GM12892 (cell line): ENCODE measurements at regions not wholly inside any gene's neighbourhood (a gene's known extent, or its start where the extent isn't known, plus 50 kb on each side); places are given as distances from the start of the nearest gene placed in this dataset.

Experiments
- DNase-seq: peaks from one replicate; pipeline ENCODE4 v3.0.0; 2011; ENCODE audit not compliant: insufficient read length
- FAIRE-seq: peaks from 2 replicates; lab custom pipeline; 2011; peaks lifted over from hg19 to GRCh38; lab: Jason Lieb, UNC
- POLR2A ChIP-seq: IDR thresholded peaks from 2 replicates; pipeline ENCODE4 v1.6.1; 2011; ENCODE audit warnings: low read depth, low read length, control low read depth
- POLR2AphosphoS5 ChIP-seq: IDR thresholded peaks from 2 replicates; pipeline ENCODE4 v1.6.1; 2011; ENCODE audit warnings: low read depth, low read length, control low read depth
- TAF1 ChIP-seq: IDR thresholded peaks from 2 replicates; pipeline ENCODE4 v1.6.1; 2011; ENCODE audit warnings: low read depth, mild to moderate bottlenecking, control low read depth, low read length, borderline replicate concordance

DNA sequence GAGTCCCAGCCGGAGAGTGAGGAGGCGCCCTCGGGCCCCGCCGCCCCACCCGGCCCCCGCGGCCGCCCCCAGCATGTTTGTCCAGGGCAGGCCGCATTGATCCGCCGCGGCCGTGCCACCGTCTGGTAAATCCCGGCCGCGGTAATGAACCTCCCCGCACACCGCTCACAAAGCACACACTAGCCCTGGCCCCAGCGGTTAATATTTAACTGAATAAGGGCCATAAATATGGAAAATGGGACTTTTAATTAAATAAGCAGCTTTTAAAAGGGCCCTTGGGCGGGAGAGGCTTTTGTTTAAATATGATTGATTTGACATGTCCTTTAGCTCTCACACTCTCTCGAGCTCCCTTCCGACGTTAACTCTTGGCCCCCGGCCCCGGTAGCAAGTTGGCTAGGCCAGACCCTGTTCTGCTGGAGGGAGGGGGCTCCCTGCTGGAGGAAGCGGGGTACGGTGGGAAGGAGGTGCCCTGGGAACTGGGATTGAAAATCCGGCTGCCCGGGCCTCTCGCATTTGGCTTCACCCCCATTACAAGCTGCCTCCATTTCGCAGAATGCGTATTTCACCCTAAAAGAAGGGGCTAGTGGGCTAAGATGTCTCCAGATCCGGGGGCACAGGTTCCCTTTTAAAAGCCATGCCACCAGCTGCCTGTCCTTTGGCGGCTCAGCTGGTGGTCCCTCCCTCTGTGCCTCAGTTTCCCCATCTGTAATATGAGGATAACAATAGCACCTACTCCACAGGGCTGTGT is 199.8 kb downstream of the RBM19 start:
- TF ChIP-seq TAF1: no peak
- TF ChIP-seq POLR2A: no peak
- TF ChIP-seq POLR2AphosphoS5: no peak
- no peak for DNase-seq
- no peak for FAIRE-seq

- FAIRE-seq (no peak), DNase-seq (no peak)
- TF ChIP-seq TAF1 (no peak), POLR2AphosphoS5 (no peak), POLR2A (no peak)
Observed at GRCh38 chr12:113764661-113765060, 201.5 kb downstream of the RBM19 start.

DNA sequence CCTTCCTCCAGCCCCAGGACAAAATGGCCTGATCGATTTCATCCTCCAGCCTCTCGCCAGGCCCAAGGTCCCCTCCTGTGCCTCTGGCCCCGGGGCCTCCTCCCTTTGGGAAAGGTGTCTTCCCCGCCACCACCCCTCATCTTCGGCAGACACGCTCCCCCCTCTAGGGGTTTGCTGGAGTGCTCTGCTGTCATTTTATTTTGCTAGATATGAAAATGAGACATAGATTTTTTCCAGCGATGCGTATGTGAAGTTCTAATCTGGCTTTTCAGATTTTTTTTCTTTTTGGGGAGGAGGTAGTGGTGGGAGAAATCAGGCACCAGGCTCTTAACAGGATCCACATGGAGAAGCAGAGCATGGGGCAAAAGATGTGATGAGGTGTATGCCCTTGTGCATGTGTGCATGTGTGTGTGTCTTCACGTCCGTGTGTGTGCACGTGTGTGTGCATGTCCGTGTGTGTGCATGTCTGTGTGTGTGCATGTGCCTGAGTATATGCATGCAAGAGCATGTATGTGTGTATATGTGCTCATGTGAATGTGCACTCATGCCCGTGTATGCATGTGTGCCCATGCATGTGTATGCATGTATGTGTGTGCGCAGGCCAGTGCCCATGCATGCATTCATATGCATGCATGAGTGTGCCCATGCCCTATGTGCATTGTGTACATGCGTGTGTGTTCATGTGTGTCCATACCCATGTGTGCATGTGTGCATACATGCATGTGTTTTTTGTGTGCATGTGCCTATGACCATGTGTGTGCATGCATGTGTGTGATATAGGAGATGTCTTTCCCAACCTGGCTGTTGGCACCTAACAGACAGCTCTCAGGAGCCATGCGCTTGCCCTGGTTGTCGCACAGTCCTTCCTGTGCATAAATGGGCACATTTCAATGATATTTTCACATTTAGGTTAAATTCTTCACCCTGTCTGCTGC is 203.0 kb downstream of the RBM19 start:
- FAIRE-seq: no peak
- no peak for TF ChIP-seq TAF1
- no peak for TF ChIP-seq POLR2A
- no peak for TF ChIP-seq POLR2AphosphoS5
- DNase-seq: no peak

GRCh38 chr12:113762155-113762881 is 203.8 kb downstream of the RBM19 start:
- FAIRE-seq (no peak), DNase-seq (no peak)
- TF ChIP-seq TAF1 (no peak), POLR2AphosphoS5 (no peak), POLR2A (no peak)

DNA sequence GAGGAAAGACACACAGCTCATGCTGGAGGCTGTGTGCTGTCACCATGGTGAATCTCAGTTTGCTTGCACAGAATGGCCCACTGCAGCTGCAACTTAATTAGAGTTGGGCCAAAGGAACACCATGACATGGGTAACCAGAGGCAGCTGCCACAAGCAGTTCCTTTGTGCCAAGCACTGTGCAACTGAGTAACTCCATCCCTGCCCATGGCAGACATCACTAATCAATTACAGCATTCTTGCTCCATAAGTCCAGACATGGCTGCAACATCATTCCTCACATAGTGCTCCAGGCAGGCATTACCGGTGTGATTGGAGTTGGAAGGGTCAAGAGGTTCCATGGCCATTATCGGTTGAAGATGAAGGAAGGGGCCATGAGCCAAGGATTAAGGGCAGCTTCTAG is 207.0 kb downstream of the RBM19 start:
- no peak for TF ChIP-seq TAF1
- no peak for TF ChIP-seq POLR2AphosphoS5
- TF ChIP-seq POLR2A: no peak
- no peak for DNase-seq
- no peak for FAIRE-seq

GRCh38 chr12:113758165-113758924 is 207.8 kb downstream of the RBM19 start:
- TF ChIP-seq TAF1 (no peak), POLR2AphosphoS5 (no peak), POLR2A (no peak)
- DNase-seq (no peak), FAIRE-seq (no peak)

DNA sequence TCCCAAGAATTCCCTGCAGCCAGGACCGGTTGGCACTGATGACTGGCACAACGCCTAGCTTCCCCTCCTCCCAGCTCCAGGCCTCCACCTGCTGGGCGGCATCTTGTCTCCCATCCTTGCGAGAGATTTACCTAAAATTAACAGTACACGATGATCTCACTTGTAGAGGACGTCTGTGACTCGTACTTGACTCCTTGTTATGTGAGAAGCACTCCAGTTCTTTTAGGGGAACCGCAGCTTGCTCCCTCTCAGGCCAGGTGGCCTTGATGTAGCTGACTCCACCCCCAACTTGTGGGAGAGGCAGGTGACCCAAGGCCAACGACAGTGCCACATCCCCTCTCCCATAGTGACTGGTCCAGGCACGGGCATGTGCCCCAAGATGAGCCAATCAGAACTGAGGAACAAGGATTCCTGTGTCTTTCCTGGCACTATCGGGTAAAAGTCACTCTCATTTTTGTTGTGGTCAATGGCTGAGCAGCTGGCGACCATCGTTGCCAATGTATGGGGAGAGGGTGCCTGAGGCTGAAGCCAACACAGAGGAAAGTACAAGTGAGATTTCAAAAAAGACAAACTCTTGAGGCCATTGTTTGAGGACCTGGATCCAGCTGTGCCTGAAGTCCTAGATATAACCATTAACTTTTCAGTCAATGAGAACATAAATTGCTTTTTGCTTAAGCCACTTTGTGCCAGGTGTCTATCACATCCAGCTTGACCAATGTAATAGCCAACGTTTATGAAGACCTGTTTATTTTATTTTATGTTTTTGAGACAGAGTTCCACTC is 208.7 kb downstream of the RBM19 start:
- FAIRE-seq (no peak), DNase-seq (no peak)
- TF ChIP-seq TAF1 (no peak), POLR2AphosphoS5 (no peak), POLR2A (no peak)

DNA sequence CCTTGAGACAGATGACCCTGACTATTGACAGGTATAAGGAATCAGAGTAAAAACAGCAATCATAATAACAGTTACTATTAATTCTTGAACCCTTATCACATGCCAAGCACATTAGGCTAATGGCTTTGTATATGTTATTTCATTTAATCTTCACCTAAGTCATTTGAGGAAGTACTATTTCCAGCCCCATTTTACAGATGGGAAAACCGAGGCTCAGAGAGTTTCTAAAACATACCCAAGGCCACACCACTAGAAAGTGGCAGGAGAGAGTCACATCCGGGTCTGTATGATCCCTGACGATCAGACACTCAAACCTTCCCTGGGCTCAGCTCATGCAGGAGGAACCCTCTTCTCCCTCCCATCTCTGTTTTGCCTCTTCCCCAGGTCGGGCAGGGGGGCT is 209.5 kb downstream of the RBM19 start:
- FAIRE-seq: no peak
- no peak for DNase-seq
- TF ChIP-seq POLR2AphosphoS5 (no peak), TAF1 (no peak), POLR2A (no peak)

- TF ChIP-seq TAF1 (no peak), POLR2AphosphoS5 (no peak), POLR2A (no peak)
- FAIRE-seq: no peak
- no peak for DNase-seq
Observed at GRCh38 chr12:113755098-113755497, 211.0 kb downstream of the RBM19 start.

DNA sequence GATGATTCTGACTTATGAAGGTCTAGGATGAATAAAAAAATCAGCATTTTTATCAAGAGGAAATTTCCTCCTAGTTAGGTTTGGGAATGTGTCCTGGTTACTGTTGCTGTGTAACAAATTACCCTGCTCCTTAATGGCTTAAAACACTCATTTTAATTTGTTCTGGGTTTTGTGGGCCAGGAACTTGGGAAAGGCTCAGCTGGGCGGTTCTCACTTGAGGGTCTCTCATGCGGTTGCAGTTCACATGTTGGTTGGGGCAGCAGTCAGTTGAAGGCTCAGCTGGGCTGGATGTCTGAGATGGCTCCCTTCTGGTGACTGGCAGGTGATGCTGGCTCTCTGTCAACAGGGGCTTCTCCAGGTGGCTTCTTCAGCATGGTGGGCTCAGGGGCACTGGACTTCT is 214.6 kb downstream of the RBM19 start:
- FAIRE-seq: no peak
- DNase-seq: no peak
- TF ChIP-seq TAF1: no peak
- no peak for TF ChIP-seq POLR2AphosphoS5
- no peak for TF ChIP-seq POLR2A
